C4-2B (cell line): ENCODE measurements at regions not wholly inside any gene's neighbourhood (a gene's known extent, or its start where the extent isn't known, plus 50 kb on each side); places are given as distances from the start of the nearest gene placed in this dataset.

ENCODE experiments used
- H3K27ac ChIP-seq: fragments of 450-650 bp; 2 replicates; pipeline ENCODE4 v1.5.1; 2017
- ZFX ChIP-seq: fragments of 450-650 bp; IDR thresholded peaks from 2 replicates; pipeline ENCODE4 v1.6.1; 2017
- TF ChIP-seq, protein P1 (sequence below): fragments of 450-650 bp; conservative IDR thresholded peaks from 2 replicates; pipeline ENCODE4 v1.5.1; 2017; ENCODE audit warnings: mild to moderate bottlenecking

DNA sequence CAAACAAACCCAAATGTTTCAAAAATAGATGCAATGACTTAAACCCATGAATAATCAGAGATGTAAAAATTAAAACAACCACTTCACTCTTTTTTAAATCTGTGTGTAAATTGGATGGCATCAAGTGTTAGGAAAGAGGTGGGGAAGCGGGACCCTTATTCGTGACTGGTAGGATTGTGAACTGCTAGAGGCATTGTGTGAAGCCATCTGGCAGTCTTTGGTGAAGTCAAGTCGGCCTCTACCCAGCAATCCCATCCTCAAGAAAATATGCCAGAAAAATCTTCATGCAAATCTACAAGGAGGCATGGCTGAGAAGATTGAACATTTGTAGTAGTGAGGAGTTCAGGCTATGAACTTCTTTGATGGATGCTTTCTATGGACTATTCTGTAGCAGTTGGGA, 114.6 kb upstream of the C11orf87 start:
- no peak for TF ChIP-seq ZFX
- TF ChIP-seq, protein P1, sequence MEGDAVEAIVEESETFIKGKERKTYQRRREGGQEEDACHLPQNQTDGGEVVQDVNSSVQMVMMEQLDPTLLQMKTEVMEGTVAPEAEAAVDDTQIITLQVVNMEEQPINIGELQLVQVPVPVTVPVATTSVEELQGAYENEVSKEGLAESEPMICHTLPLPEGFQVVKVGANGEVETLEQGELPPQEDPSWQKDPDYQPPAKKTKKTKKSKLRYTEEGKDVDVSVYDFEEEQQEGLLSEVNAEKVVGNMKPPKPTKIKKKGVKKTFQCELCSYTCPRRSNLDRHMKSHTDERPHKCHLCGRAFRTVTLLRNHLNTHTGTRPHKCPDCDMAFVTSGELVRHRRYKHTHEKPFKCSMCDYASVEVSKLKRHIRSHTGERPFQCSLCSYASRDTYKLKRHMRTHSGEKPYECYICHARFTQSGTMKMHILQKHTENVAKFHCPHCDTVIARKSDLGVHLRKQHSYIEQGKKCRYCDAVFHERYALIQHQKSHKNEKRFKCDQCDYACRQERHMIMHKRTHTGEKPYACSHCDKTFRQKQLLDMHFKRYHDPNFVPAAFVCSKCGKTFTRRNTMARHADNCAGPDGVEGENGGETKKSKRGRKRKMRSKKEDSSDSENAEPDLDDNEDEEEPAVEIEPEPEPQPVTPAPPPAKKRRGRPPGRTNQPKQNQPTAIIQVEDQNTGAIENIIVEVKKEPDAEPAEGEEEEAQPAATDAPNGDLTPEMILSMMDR, result no peak
- no peak overlapping the region for H3K27ac ChIP-seq

DNA sequence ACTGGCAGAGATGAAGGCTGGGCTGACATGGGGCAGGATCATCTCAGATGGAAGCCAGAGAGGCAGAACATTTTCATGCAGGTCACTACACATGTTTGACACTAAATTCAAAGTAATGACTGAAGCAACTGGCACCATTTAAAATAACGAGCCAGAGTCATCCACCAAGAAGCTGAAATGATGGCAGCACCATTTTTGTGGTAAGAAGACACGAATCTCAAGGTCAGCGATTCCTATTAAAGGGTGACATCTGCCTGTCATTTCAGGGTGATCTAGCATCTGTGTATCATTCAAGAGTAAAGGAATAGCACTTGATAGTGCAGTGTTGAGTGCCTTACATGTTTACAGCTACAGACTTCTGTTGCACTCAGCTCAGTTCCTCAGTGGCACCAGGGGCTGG, 113.4 kb upstream of the C11orf87 start:
- no peak for TF ChIP-seq ZFX
- TF ChIP-seq, protein P1, result no peak

DNA sequence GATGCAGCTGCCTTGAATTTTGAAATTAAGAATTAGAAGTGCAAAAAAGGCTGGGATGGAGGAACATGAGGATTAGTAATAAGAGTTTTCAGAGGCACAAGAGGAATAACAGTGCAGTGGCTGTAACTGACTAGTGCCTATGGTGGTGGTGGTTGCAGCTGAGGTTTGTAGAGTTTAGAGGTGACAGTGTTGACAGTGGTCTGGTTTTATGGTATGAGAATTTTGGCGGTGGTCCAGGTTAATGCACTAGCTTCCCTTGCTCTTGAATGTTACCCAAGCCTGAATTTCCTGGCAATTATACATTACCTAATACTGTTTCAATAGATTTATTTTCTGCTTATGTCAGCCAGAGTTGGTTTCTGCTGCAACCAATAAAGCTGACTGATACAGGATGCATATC, 112.8 kb upstream of the C11orf87 start:
- no peak overlapping the region for H3K27ac ChIP-seq
- no peak for TF ChIP-seq ZFX
- TF ChIP-seq, protein P1, result no peak

More for the DNA sequence above, 113.4 kb upstream of the C11orf87 start:
- no peak overlapping the region for H3K27ac ChIP-seq

DNA sequence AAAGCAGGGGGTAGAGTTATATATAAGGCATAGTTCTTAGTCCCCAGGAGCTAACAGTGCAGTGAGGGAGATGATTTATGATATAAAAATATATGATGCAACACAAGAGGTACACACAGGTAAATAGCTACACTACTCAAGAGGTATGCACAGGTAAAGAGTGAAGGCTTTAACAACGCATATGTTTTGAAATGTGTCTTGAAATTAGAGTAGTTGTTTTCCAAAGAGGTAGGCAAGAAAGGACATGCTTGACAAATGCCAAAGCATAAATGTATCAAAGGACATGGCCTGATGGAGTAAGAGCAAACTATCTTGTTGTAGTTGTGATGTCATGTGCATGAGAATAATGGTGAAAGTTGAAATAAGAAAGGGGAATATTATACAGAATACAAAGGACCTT, 104.3 kb upstream of the C11orf87 start:
- no peak overlapping the region for H3K27ac ChIP-seq
- TF ChIP-seq, protein P1, result no peak
- no peak for TF ChIP-seq ZFX

DNA sequence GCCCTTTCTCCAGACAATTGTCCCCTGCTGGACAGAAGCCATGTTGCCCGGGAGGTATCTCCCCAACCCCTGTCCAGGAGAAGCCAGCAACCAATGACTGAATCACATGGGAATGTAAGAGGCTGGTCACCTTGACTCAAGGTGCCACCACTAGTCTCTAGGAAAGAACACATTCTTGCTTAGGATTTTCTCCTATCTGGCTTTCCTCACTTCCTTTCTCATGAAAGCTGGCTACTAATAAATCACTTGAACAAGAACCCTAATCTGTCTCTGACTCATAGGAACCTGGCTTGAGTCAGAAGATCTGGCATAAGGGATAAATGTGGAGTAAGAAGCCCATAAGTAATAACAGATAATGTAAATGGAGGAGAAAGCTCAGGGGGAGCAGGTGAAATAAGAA, 101.4 kb upstream of the C11orf87 start:
- TF ChIP-seq, protein P1, result no peak
- TF ChIP-seq ZFX, result no peak
- no peak overlapping the region for H3K27ac ChIP-seq

DNA sequence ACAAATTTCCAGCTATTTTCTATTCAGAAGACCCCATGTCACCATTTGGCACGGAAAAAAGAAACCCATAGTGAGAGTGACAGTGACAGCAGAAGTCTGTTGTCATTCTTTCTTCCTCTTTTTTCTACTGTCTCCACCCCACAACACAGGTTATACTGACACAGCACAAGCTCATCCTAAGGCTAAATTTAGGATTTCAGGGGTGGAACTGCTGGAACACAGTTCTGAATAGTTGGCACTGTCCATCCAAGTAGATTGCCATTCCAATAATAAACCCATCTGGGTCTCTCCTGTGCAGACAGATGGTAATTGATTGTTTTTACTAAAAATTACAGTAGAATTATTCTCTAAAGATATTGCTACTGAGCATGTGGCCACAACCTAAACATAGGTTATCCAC, 95.2 kb upstream of the C11orf87 start:
- H3K27ac ChIP-seq, result no peak overlapping the region
- no peak for TF ChIP-seq ZFX
- TF ChIP-seq, protein P1, result no peak

DNA sequence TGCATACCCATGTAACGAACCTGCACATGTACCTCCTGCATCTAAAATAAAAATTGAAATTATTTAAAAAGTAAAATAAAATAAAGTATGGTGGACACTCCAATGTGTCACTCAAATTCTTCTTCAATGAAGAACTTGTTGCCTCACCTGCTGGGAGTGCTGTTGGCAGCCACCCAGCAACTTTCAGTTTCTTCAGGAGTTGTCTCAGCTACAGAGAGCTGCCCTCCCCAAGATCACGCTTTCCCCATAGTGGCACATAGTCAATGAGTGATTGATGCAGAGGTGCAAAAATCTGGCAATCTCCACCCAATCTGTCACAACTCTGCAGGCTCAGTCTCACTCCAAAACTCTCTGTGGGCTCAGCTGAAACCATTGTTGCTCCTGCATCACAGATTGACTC, 92.3 kb upstream of the C11orf87 start:
- no peak overlapping the region for H3K27ac ChIP-seq
- TF ChIP-seq, protein P1, result no peak
- no peak for TF ChIP-seq ZFX
